ENCODE measurements at regions not wholly inside any gene's neighbourhood (a gene's known extent, or its start where the extent isn't known, plus 50 kb on each side); places are given as distances from the start of the nearest gene placed in this dataset.
"Not testable (repeated sequence)": the region's sequence is repeated elsewhere in the genome, so short reads cannot be mapped to it uniquely, and the experiment has no call there.

DNA sequence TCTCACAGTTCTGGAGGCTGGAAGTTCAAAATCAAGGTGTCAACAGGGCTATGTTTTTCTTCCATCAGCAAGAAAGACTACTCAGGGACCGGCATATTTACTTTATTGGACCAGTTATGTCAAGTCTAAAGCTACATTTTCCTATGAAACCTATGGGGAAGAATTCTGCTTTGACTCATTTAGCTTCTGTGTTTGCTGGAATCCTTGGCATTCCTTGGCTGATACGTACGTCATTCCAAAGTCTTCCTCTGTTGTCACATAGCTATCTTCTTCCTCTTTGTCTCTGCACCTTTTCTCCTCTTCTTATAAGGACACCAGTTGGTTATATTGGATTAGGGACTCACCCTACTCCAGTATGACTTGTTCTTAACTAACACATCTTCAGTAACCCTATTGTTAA is 137.4 kb upstream of the FBXO11 start:
- no peak for DNase-seq (ENCODE audit: low read depth)

DNA sequence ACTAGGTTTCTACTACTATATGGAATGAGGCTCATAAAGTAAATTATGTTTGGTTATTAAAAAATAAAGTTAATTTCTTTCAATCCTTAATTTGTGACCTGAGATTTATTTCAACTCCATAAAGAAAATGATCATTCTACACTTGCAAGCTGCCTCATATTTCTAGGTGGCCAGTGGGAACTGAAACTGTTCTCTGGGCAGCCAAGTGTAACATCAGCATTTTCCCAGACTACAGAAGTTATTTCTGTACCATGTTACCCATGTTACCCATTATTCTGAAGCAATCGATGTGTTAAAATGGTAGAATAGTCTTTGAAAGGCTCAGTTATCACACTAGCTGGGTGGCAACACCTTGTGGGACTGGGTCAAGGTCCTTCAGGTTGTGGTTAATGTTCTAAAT is 139.3 kb upstream of the FBXO11 start:
- no peak for DNase-seq (ENCODE audit: low read depth)

DNA sequence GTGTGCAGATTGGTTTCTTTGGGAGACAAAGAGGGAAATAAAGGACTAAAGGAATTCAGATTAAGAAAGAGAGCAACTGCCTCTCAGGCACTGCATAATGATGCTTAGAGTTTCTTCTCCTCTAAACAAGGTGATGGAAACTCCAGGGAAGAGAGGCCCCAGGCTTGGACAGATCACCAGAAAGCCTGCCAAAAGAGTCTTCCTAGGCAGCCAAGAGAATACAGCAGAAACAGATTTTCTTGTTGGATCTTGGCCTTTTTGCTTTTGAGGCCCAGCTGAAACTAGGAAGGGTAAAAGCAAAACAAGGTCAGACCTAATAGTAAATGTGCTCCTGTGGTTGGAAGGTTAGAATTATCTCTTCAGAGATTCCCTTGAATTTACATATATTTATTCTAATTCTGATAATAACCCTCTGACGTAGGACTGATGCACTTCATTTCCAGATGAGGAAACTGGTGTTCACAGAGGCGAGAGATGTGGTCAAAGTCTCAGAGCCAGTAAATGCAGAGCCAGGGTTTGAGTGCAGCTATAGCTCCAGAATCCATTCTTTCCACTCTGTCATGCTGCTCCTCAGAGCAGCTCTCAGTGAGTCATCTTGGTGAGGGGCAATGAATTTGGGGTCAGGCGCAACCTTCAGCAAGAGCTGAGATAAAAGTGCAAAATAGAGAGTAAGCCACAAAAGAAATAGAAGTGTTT is 142.3 kb upstream of the FBXO11 start:
- DNase-seq (ENCODE audit: low read depth): no peak

DNA sequence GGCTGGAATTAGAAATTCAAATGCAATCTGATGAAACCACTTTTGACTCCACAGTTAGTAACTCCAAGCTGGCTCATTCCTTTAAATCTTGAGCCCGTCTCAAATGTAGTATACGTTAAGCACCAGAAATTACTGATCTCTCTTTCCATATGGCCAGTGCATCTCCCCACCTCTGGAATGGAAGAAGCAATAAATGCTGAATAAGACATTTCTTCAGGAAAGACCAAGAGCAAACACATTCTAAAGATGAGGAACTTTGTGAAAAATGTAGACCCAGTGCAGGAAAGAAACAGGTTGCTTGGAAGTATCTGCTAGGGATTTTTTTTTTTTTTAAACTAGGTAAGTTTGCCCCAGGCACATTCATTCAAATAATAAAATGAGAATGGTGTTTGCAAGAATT is 143.1 kb upstream of the FBXO11 start:
- no peak for DNase-seq (ENCODE audit: low read depth)

DNA sequence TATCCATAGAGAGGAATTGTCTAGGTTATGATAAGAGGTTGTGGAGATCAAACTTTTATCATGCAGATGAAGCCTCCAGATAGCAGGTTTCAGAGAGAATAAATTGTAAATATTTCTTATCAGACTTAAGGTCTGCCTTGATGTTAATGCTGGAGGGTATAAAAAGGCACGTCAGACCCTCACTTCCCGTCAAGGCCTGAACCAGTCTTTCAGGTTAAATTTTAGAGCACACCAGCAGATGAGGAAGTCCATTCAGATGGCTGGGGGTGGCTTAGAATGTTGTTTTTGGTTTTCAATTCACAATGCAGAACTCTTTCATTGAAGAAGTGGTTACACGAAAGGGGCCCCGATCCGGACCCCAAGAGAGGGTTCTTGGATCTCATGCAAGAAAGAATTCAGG is 144.4 kb upstream of the FBXO11 start:
- no peak for DNase-seq (ENCODE audit: low read depth)

DNA sequence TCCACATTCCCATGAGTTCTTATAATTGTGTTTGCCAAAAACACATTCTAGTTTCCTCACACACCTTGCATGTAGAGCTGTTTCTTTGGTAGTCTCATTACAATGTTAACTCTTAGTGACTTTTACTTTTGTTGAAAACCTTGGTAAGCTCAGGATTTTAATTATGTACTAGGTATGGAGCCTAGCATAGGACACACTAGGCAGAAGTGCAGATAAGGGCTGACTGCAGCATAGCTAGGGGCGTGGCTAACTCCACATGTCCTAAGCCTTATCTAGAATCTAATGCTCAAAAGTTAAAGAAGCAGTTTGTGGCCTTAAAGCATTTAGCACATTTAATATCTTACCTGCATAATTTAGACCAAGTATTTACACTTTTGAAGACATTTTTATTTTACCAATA is 153.7 kb upstream of the FBXO11 start:
- DNase-seq (ENCODE audit: low read depth): no peak

DNA sequence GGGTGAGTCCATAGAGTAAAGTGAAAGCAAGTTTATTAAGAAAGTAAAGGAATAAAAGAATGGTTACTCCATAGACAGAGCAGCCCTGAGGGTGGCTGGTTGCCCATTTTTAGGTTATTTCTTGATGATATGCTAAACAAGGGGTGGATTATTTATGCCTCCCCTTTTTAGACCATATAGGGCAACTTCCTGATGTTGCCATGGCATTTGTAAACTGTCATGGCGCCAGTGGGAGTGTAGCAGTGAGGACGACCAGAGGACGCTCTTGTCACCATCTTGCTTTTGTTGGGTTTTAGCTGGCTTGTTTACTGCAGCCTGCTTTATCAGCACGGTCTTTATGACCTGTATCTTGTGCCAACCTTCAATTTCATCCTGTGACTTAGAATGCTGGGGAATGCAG is 155.4 kb upstream of the FBXO11 start:
- DNase-seq (ENCODE audit: low read depth): not testable (repeated sequence)

DNA sequence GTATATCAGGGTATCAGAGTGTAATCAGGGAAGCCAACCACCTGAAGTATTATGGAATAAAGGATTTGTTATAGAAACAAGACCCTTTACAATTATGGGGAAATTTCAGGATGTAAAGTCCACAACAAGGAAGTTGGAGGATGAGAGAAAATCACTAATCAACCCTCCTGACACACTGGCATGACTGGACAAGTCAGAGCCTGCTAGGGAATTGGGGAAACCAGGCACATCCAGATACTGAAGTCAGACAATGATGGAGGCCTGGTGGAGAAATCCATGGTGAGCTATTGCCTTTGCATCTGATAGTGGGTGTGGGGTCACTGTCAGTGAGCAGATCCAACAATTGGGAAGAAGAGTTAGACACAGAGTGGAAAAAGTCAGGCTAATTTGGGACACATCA is 158.8 kb upstream of the FBXO11 start:
- no peak for DNase-seq (ENCODE audit: low read depth)

DNA sequence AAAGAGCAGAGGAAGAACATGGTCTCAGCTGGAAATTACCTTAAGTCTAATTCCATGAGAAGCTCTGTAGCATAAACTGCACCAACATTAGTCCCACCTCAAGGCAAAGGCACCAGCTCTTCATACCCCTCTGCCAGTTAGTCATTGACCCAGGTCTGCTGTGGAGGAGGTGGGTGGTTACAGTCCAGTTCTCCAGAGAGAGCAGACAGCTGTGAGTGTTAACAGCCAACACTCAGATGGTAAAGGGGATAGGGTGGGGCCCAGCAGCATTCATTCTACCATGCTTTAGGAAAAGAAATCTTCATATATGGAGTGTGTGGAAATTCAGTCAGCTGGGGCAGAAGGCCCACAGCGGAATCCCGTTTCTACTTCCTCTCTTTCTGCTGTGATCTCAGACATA is 159.7 kb upstream of the FBXO11 start:
- DNase-seq (ENCODE audit: low read depth): no peak

DNA sequence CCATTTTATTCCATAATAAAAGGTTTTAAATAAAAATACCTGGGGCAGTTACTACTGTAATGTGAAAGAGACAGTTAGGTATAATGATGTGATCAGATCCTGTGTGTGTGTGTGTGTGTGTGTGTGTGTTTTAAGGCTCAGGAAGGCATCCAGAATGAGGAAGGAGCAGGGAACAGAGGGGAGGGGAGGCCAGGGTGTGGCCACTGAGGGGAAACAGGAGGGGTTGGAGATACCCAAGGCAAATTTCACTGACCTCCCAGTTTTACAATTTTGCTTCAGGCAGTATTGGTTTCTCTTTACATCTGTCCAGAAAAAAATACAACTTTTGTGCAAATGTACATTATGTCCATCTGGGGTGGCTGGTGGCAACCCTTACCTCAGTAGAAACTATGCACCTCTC is 163.5 kb upstream of the FBXO11 start:
- no peak for DNase-seq (ENCODE audit: low read depth)

DNA sequence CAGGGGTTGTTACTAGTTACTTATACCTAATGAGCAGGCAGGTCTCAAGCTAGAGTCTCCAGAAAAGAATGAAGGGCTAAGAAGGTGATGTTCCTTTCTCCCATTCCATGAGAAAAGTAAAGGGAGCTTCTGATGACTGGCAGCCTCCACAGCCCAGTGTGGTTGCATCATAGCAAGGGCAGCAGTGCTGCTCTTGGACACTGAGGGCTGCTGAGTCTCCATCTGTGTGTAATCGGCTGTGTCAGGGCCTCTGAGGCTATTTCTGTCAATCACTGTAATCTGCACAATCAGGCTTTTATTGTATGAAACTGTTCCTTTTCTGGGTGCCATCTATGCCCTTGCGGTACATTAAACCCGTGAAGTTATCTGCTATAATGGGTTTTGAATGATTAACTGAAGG is 164.1 kb upstream of the FBXO11 start:
- DNase-seq (ENCODE audit: low read depth): no peak

DNA sequence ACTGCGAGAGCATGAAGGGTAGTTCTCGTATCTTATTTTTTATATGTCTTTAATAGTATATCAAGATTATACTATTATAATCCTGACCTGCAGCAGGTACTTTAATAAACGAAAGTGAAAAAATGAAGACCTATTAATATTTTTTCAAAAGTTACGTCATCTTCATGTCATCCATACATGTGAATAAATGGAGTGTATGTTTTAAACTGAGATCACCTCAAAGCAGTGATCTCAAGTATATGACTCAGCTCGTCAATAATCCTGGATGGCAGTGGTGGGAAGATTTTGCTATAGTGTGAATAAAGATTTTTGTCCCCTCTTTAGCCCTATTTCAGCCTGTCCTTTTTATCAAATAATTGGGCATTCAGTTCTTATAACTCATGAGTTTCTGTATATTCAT is 166.3 kb upstream of the FBXO11 start:
- DNase-seq (ENCODE audit: low read depth): no peak

DNA sequence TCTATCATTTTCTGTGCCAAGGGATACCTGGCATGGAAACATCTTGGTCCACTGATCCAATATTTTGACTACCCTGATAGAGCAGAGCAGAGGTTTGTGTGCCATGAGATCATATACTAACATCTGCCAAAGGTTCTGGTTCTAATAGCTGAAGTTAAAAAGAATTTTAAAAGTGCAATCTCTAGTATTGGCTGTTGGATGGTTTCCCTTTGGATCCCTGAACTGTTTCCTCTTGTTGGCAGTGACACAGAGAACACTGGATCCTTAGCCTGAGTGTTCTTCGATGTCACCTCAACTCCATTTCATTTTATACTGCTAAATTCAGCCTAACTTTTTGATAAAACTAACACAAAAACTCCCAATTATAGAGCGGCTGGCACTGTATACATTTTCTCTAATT is 169.3 kb upstream of the FBXO11 start:
- DNase-seq (ENCODE audit: low read depth): no peak

DNA sequence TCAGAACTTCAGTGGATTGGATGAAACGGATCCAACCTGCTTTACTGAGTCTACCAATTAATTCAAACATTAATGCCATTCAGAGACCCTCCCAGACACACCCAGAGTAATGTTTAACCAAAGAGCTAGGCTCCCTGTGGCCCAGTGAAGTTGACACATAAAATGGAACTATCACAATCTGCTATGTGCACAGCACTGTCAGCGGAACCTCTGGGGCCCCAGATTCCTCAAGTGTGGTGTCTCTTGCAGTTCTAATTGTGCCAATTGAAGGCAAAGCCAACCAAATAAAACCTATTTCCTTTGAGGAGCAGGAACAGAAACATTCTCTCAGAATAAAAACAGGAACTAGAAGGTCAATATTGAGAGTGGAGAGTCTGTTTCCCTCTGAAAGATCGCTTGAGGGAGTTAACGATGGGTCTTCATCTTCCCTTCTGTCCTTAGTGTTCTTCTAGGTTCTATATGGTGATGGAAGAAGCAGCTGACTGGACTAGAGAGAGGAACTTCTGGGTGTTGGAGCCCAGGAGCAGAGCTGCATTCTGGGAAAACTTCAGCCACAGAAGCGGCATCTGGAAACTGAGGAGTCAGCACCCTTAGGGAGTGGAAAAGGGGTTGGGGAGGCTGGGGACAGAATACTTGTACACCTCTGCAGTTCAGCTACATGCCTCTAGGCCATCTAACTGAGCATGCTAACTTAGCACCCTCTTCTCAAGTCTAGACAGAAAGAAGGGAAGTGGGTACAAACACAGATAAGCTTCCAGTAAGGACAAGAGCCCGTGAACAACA is 174.4 kb upstream of the FBXO11 start:
- DNase-seq (ENCODE audit: low read depth): no peak

DNA sequence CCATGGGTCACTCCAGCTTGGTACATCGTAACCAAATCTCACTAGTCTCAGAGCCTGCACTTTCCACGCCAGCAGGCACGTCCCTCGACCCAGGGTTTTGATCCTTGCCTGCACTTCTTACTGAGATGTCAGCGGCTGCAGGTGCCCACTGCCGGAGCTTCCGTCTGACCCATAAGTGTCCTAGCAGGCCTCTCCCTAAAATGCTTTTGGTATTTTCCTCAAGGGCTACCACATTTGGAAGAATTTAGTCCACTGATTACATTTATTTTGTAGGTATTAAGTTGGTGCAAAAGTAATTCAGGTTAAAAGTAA is 175.0 kb upstream of the FBXO11 start:
- DNase-seq (ENCODE audit: low read depth): no peak

DNA sequence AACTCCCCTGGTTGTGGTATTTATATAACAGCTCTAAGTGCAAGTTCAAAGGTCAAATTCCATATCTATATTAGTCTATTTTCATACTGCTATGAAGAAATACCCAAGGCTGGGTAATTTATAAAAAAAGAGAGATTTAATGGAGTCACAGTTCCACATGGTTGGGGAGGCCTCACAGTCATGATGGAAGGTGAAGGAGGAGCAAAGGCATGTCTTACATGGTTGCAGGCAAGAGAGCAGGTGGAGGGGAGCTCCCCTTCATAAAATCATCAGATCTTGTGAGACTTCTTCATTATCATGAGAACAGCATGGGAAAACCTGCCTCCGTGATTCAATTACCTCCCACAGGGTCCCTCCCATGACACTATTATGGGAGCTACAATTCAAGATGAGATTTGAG is 179.6 kb upstream of the FBXO11 start:
- no peak for DNase-seq (ENCODE audit: low read depth)

DNA sequence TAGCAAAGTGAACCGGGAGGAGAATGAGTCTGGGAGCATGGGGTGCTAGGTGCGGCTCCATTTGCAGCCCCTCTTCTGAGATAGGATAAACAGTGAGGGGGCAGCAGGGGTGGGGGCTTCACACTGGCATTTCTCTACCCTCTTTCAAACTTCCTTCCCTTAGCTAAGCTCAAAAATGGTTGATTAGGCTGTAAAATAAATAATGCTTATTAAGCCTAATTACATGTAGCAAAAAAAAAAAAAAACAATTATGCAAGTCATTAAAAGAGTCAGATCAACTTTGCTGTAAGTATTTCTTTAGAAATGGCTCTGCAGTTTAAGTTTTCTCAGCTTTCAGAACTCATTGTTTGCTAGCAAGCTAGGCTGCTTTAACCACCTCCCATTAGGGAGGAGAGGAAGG is 182.7 kb upstream of the FBXO11 start:
- DNase-seq (ENCODE audit: low read depth): no peak

DNA sequence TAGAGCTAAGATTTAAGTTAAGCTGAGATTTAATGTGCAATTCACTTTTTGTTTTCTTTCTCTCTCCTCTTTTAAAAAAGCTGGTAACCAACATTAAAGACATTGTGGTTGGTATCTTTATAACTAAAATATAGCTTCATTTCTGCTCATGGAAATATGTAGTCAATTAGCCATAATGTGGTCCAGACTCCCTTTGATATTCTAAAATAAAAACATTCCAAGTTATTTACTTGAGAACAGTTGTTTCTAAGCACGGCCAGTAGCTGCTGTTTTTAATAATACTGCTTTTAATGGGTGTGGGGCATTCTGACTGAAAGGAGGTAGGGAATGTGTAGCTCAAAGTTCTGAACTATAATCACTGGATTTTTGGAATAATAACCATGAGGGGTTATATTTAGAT is 183.3 kb upstream of the FBXO11 start:
- no peak for DNase-seq (ENCODE audit: low read depth)

DNA sequence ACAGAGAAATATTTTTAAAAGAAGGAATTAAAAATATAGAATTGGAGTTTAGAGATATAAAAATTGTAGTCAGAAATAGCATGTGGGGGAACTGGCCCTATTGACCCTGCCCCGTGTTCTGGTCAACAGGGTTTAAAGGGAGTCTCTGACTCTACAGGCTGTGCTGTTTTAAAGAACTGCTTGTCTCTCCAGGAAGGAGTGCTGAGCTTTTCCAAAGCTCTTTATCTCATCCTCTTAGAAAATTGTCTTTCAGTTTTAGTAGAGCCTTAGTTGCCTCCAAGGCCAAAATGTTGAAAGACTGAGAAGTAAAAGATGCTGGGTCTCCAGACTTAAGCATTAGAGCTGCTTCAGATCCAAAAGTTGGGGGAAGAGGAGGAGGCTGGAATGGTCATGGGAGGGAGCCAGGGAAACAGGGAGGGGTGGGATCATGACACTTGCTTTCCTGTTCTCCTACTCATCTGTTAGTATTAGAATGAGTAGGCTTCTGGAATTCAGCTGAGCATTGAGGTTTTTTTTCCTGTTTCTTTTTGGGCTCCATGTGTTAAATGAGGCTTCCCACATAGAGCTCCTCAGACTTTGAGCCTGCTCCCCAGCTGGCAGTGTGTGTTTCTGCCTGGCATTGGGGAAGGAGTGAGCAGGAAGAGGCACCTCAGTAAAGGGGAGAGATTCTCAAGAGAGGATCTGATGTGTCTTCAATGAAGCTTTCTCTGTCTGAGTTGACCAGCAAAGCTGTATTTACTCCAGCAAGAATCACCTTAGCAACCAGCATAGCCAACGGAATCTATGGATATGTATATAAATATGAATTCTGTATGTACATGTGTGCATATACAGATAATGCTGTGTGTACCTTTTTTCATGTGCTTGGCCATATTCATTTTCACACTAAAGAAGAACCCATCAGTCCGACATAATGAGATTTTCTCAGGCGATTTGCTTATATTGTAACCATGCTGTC is 186.8 kb upstream of the FBXO11 start:
- no peak for DNase-seq (ENCODE audit: low read depth)

DNA sequence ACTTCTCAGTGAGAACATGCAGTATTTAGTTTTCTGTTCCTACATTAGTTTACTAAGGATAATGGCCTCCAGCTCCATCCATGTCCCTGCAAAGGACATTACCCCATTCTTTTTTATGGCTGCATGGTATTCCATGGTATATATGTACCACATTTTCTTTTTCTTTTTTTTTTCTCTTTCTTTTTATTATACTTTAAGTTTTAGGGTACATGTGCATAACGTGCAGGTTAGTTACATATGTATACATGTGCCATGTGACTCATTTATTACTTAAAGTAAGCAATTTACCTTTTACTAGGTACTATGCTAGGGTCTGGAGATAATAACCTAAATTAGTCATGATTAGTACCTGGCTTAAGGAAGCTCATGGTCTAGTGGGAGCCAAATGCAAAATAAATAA is 190.5 kb upstream of the FBXO11 start:
- not testable (repeated sequence) for DNase-seq (ENCODE audit: low read depth)

DNA sequence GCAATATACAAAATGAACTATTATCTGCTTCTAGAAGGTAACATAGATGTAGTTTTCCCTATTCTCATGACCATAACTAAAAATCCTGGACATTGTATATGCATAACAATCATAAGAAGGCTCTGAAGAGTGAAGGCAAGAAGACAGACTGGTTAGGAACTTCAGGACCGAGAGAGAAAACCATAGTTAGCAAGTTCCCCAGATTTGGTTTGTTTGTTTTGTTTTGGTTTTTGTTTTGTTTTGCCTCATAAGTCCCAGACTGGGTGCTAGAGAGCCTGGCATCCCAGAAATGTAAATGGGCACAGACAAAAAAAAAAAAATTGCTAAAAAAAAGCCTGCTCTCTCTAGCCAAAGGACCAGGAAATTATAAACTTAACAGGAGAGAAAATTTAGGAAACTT is 192.2 kb upstream of the FBXO11 start:
- no peak for DNase-seq (ENCODE audit: low read depth)

DNA sequence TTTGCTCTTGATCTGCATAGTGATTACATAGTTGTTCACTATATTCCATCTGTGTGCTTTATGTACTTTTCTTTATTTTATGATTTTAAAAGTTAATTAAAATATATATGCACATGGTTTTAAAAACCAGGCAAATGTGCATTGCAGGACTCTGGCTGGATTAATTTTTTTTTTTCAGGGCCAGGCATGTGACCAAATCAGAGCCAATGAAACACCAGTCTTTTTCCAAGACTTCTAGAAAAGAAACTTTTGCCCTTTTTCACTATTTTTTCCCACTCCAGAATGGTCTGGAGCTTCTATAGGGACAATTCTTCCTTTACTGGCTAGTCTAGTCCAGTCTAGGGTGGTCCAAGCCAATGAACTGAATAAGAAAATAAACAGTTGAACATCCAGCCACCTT is 198.1 kb upstream of the FBXO11 start:
- DNase-seq (ENCODE audit: low read depth): no peak

DNA sequence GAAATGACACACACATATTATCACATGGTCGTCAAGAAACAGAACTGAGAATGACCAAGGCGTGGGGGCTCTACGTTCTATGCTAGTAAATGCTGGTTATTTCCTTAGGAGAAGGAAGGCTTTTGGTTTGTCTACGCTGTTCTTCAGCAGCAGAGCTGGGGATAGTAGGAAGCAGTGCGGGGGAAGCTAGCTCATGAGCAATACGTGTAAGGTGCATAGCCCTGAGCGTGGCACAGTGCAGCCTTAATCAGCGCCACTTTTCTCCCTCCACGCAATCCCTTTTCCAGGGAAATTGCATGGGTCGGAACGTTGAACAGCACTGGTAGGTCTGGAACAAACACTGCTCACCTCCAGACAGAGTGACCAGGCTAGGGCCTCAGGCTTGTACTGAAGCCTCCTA is 199.6 kb upstream of the FBXO11 start:
- DNase-seq (ENCODE audit: low read depth): no peak
